Immature natural killer cell (primary cell): ENCODE measurements at regions not wholly inside any gene's neighbourhood (a gene's known extent, or its start where the extent isn't known, plus 50 kb on each side); places are given as distances from the start of the nearest gene placed in this dataset.
A peak's percentile ranks its signal among the peaks of the same experiment; 100 is the strongest.

ENCODE experiments used
- DNase-seq, 3 donors: peaks; one replicate each; pipeline ENCODE4 v3.0.0; 2022; ENCODE audit warnings: mixed read lengths in 1 of 3
- H3K27ac Mint-ChIP-seq, 6 donors: one replicate each; pipeline ENCODE4 v1.8.0; 2020; ENCODE audit warnings: mixed read lengths in 6 of 6, mild to moderate bottlenecking in 5 of 6, inconsistent platforms in 4 of 6, moderate library complexity in 3 of 6
- H3K27me3 Mint-ChIP-seq, 3 donors: one replicate each; pipeline ENCODE4 v1.8.0; 2020 to 2021; ENCODE audit warnings: low read depth in 3 of 3, mild to moderate bottlenecking in 3 of 3, mixed read lengths in 3 of 3, moderate library complexity in 3 of 3, inconsistent platforms in 1 of 3
- H3K36me3 Mint-ChIP-seq, 3 donors: one replicate each; pipeline ENCODE4 v1.8.0; 2020; ENCODE audit warnings: mixed read lengths in 3 of 3, inconsistent platforms in 2 of 3, mild to moderate bottlenecking in 2 of 3
- H3K4me1 Mint-ChIP-seq, 2 donors: one replicate each; pipeline ENCODE4 v1.8.0; 2020; ENCODE audit warnings: inconsistent platforms in 2 of 2, mild to moderate bottlenecking in 2 of 2, mixed read lengths in 2 of 2, moderate library complexity in 1 of 2
- H3K4me3 Mint-ChIP-seq, 5 donors: one replicate each; pipeline ENCODE4 v1.8.0; 2020; ENCODE audit warnings: mild to moderate bottlenecking in 5 of 5, mixed read lengths in 5 of 5, inconsistent platforms in 3 of 5, moderate library complexity in 3 of 5
- H3K9me3 Mint-ChIP-seq, 6 donors: one replicate each; pipeline ENCODE4 v1.8.0; 2020; ENCODE audit warnings: mild to moderate bottlenecking in 6 of 6, mixed read lengths in 6 of 6, inconsistent platforms in 4 of 6, moderate library complexity in 3 of 6

DNA sequence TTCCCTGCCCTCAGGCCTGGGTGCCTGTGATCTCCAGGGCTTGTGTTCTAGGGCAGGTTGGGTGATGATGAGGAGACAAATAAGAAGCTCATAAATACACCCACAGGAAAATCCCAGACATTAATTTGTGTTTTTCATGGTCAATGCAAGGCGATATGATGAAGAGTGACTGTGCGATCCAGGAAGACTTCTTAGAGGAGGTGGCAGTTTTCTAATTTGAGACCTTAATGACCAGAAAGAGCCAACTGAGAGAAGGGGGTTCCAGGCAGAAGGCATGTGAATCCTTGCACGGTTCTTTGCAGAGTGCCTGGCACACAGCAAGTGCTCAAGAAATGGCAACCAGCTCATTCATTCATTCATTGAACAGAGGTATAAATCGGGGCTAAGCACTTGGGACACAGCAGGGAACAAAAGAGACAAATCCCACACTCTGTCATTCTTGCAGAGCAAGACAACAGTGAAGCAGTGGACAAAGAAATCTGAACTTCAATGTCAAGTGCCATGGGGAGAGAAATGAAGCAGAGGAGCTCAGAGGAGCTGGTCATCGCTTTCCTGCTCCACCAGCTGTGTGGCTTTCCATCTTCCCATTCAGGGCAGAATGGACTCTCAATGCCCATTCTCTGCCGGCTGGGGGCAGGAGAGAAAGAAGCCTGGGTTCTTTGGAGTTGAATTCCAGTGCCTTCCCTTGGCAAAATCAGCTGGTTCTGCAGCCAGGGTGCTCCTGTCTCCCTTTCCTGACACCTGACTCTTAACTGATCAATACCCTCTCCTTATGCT is 128.3 kb downstream of the AACS start:
- no peak overlapping the region for H3K4me3 Mint-ChIP-seq
- no peak for DNase-seq
- peaks cover 2 to 41% (median 18%) of the 10 kb centered on the region in 3 donors for H3K27me3 Mint-ChIP-seq
- no peaks in the 10 kb centered on the region for H3K4me1 Mint-ChIP-seq
- no peak overlapping the region for H3K27ac Mint-ChIP-seq
- no peaks in the 10 kb centered on the region for H3K36me3 Mint-ChIP-seq
- H3K9me3 Mint-ChIP-seq = peaks cover 0 to 2% (median 0%) of the 10 kb centered on the region in 6 donors

DNA sequence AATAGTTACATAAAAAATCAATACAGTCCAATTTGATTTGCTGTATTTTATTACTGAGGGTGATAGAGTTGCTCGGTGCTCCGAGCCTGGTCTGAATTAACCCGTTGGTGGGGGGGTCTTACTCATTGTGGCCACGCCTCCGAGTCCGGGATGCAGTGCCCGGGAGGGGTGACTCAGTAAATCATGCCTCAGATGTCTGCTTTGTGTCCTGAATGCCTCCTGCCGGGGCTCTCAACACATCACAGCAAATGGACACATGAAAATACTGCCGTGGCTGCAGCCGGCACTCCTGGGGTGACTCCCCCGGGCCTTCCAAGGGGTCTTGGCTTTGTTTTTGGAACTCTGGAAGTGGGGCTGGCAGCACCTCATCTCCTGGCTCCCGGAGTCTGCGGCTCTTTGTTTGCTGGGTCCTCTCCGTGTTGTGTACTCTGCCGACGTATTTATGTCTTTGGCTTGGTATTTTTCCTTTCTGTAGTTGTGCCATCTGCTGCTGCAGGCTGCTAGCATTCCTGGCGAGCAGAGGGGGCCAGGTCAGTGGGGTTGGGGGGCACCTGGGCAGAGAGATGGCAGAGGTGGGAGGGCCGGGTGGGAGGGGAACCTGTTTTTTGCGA is 129.0 kb downstream of the AACS start:
- Mint-ChIP-seq H3K4me3 (no peak overlapping the region), H3K27ac (no peak overlapping the region), H3K27me3 (peaks cover 2 to 40% (median 11%) of the 10 kb centered on the region in 3 donors), H3K9me3 (peaks cover 0 to under 1% (median 0%) of the 10 kb centered on the region in 6 donors), H3K36me3 (no peaks in the 10 kb centered on the region), H3K4me1 (no peaks in the 10 kb centered on the region)
- DNase-seq = no peak

DNA sequence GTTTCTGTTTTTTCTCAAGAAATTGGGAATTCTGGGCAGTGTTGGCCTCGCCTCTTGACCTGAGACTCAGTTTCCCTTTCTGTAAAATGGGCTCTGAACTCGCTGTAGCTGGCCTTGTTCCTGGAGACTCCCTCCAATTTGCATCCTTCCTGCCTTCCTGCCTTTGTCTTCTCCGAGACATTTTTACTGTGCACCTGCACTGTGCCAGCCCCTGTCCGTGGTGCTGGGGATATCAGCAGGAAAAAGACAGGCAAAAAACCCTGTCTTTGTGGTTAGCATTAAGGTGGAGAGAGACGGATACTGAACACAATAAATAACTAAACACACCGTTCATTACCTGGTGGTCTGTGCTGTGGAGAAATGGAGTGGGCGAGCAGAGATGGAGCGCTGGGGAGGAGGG is 129.8 kb downstream of the AACS start:
- Mint-ChIP-seq H3K27me3 (peaks cover 0 to 34% (median 5%) of the 10 kb centered on the region in 3 donors), H3K4me3 (no peak overlapping the region), H3K9me3 (no peaks in the 10 kb centered on the region), H3K36me3 (no peaks in the 10 kb centered on the region), H3K27ac (no peak overlapping the region), H3K4me1 (no peaks in the 10 kb centered on the region)
- DNase-seq = no peak

DNA sequence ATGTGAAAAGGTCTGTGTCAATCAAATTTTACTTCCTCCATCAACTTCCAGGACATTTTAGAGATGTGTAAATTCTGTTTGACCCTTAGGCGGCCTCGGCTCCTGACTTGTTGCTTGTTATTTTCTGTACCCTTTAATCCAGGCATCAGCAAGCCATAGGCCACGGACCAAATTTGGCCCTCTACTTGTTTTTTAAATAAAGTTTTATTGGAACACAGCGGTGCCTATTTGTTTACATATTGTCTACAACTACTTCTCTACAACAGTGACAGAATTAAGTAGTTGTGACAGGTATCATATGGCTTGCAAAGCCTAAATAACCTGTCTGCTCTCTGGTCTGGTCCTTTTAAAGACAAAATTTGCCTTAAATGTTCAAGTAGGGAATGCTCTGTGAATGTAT is 132.1 kb downstream of the AACS start:
- H3K27ac Mint-ChIP-seq = no peak overlapping the region
- H3K36me3 Mint-ChIP-seq = no peaks in the 10 kb centered on the region
- no peaks in the 10 kb centered on the region for H3K9me3 Mint-ChIP-seq
- no peak overlapping the region for H3K4me3 Mint-ChIP-seq
- H3K27me3 Mint-ChIP-seq = peaks cover 0 to 32% (median 5%) of the 10 kb centered on the region in 3 donors
- no peaks in the 10 kb centered on the region for H3K4me1 Mint-ChIP-seq
- DNase-seq = no peak

DNA sequence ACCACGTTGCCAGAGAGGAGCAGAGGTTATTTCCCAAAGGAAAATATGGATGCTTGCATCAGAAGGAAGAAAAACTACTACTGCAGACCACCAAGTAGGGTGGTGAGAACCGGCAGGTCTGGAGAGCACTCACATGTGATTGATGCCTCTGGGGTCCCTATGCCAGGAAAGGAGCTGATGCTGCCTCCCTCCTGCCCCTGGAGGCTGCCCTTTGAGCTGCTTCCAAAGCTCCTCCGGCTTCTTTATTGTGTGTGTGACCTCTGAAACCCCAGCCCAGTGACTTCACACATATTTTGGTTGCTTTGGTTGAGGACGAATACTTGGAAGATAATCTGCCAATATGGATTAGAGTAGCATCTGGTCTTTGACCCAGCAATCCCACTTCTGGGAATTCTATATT is 133.4 kb downstream of the AACS start:
- Mint-ChIP-seq H3K36me3 (no peaks in the 10 kb centered on the region), H3K27ac (no peak overlapping the region), H3K4me3 (no peak overlapping the region), H3K27me3 (peaks cover 0 to 22% (median 3%) of the 10 kb centered on the region in 3 donors), H3K9me3 (no peaks in the 10 kb centered on the region), H3K4me1 (no peaks in the 10 kb centered on the region)
- DNase-seq = no peak

DNA sequence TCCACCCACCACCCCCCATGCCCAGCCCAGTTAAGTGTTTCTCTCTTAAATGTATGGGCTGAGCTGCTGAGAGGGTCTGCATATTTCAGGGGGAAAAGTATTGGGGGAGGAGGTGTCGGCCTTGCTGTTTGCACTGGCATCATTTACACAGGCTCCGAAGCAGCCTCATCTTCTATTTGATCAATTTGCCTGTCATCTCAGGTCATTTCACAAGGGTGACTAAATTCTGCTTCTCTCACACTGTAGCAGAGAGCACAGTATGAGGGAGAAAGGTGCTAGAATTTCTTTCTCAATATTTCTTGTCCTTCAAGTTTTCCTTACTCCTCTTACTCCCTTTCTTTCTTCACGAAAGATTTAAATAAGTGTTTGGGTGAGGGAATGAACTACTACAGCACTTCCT is 135.9 kb downstream of the AACS start:
- peaks cover 0 to 11% (median 2%) of the 10 kb centered on the region in 3 donors for H3K27me3 Mint-ChIP-seq
- H3K4me3 Mint-ChIP-seq = no peak overlapping the region
- no peaks in the 10 kb centered on the region for H3K36me3 Mint-ChIP-seq
- H3K9me3 Mint-ChIP-seq = no peaks in the 10 kb centered on the region
- no peaks in the 10 kb centered on the region for H3K4me1 Mint-ChIP-seq
- no peak overlapping the region for H3K27ac Mint-ChIP-seq
- no peak for DNase-seq

DNA sequence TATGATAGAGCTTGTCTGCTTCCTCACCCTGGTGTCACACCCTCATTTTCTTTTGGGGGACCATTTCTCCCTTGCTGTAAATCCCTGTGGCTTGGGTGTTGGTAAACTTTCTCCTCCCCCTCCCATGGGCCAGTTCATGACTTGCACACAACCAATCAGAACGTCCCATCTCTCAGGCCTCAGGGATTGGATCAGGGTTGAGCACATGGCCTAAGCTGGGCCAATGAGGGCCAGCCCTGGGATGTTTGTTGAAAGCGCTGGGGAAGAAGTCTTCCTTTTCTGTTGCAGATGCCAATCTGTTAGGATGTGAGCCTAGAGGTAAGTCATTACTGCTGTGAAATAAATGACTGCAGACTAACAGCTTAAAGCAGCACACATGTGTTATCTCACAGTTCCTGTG is 136.7 kb downstream of the AACS start:
- Mint-ChIP-seq H3K27me3 (peaks cover 0 to 9% (median 2%) of the 10 kb centered on the region in 3 donors), H3K4me1 (no peaks in the 10 kb centered on the region), H3K4me3 (no peak overlapping the region), H3K9me3 (no peaks in the 10 kb centered on the region), H3K27ac (no peak overlapping the region), H3K36me3 (no peaks in the 10 kb centered on the region)
- no peak for DNase-seq

DNA sequence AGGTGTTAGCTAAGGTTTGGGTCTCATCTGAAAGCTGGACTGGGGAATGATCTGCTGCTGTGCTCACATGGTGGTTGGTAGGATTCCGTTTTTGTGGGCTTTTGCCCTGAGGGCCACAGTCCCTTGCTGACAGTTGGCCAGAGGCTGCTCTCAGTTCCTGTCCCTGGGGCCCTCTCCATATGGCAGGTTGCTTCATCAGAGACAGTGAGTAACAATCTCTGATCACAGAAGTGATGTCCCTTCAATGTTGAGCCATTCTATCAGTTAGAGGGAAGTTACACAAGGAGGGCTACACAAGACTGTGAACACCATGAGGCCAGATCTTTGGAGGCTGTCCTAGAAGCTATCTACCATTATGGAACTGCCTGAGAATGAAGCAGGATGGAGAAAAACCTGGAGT is 137.2 kb downstream of the AACS start:
- H3K27ac Mint-ChIP-seq = no peak overlapping the region
- H3K27me3 Mint-ChIP-seq = peaks cover 0 to 9% (median 2%) of the 10 kb centered on the region in 3 donors
- no peaks in the 10 kb centered on the region for H3K4me1 Mint-ChIP-seq
- no peak for DNase-seq
- no peak overlapping the region for H3K4me3 Mint-ChIP-seq
- no peaks in the 10 kb centered on the region for H3K9me3 Mint-ChIP-seq
- no peaks in the 10 kb centered on the region for H3K36me3 Mint-ChIP-seq

DNA sequence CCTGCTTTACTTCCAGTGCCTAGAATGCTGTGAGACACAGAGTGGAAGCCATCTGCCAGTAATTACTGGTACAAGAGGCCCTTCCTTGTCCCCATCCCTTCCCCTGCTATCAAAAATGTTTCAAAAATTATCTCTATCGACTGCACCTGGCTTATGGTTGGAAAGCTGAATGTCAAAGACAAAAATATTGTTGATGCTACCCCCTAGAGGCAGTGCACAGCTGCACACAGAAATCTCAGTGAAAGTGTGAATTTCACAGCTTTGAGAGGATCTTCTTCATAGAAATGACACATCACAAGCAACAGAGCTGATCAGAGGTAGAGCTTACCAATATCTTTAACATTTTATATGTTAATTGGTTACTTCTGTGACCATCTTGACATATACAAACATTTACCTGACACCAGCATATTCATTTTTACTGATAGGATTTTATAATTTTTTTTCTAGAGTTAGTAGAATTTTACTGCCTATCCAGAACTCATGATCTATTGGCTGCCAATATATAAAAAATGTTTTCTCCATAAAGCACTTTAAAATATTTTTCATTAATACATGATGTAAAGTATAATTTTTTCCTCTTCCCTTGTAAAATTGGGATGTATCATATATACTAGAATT is 138.0 kb downstream of the AACS start:
- Mint-ChIP-seq H3K4me3 (no peak overlapping the region), H3K36me3 (no peaks in the 10 kb centered on the region), H3K27me3 (peaks cover 0 to 9% (median 1%) of the 10 kb centered on the region in 3 donors), H3K9me3 (no peaks in the 10 kb centered on the region), H3K27ac (no peak overlapping the region), H3K4me1 (no peaks in the 10 kb centered on the region)
- DNase-seq = no peak

DNA sequence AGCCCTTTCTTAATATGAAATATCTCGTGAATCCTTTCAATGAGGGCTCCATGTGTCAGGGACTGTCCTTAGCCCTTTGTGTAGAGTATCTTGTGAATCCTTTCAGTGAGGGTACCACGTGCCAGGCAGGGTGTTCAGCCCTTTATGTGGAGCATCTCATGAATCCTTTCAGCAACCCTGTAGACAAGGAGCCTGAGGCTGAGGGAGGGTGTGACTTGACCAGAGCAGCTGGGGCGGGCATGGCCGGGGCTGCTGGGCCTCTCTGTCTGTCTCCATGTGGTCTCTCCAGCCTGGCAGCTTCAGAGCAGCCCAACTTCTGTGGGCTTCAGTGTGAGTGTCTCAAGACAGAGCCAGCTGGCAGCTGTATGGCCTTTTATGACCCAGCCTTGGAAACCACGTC is 140.2 kb downstream of the AACS start:
- peaks cover 2 to 5% (median 3%) of the 10 kb centered on the region in 3 donors for H3K27me3 Mint-ChIP-seq
- no peaks in the 10 kb centered on the region for H3K4me1 Mint-ChIP-seq
- no peaks in the 10 kb centered on the region for H3K9me3 Mint-ChIP-seq
- no peak for DNase-seq
- H3K4me3 Mint-ChIP-seq = no peak overlapping the region
- no peaks in the 10 kb centered on the region for H3K36me3 Mint-ChIP-seq
- no peak overlapping the region for H3K27ac Mint-ChIP-seq

DNA sequence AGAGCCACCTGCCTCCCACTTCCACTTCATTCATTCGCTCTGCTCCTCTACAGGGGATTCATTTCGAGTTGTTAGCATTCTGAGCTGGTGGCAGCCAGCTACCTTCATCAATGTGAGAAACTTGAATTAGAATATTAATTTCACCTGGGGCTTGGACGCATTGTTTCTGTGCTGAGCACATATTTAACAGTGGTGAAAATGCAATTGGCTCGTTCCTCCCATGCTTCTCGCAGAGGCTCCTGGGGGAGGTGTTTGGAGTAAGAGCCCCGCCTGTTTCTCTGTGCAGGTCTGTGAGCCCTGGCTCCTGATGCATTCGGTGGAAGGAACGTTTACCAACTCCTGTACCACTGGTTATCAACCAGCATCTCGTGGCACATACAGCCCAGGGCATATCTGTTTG is 141.5 kb downstream of the AACS start:
- Mint-ChIP-seq H3K27ac (peak overlapping the region in 1 of 6 donors; percentile 56), H3K4me3 (no peak overlapping the region), H3K36me3 (no peaks in the 10 kb centered on the region), H3K4me1 (no peaks in the 10 kb centered on the region), H3K27me3 (peaks cover 2 to 3% (median 2%) of the 10 kb centered on the region in 3 donors), H3K9me3 (no peaks in the 10 kb centered on the region)
- no peak for DNase-seq

DNA sequence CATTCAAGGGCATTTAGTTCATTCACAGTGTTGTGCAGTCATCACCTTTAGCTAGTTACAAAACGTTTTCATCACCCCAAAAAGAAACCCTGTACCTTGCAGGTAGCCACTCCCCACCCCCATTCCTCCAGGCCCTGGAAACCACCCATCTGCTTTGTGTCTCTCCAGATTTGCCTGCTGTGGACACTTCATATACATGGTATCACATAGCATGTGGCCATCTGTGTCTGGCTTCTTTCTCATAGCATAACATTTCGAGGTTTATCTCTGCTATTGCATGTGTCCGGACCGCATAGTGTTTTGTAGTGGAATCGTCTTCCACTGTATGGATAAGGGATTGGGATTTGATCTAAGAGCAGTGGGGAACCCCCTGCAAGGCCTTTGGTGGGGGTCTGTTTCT is 143.1 kb downstream of the AACS start:
- H3K27ac Mint-ChIP-seq = no peak overlapping the region
- H3K9me3 Mint-ChIP-seq = peaks cover 0 to 2% (median 0%) of the 10 kb centered on the region in 6 donors
- no peak overlapping the region for H3K4me3 Mint-ChIP-seq
- peaks cover 2 to 4% (median 4%) of the 10 kb centered on the region in 3 donors for H3K27me3 Mint-ChIP-seq
- H3K36me3 Mint-ChIP-seq = no peaks in the 10 kb centered on the region
- H3K4me1 Mint-ChIP-seq = no peaks in the 10 kb centered on the region
- no peak for DNase-seq

DNA sequence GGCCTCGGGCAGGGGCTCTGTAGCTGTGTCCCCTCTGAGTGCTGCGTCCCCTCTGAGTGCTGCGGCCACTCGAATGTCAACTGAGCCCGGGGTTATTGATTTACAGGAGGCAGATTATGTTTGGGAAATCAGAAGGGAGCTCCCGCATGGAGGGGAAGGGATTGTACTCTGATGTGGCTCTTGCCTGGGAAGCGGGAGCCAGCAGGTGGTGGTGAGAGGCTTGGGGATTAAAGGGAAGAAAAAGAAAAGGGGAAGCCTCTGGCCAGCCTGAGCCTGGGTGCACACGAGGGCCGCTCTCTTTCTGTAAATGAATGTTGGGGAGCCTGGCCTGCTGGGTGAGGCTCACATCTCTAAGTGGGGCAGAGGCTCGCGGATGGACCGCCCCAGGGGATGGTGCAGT is 143.7 kb downstream of the AACS start:
- Mint-ChIP-seq H3K27me3 (peaks cover 2 to 7% (median 4%) of the 10 kb centered on the region in 3 donors), H3K4me3 (no peak overlapping the region)

DNA sequence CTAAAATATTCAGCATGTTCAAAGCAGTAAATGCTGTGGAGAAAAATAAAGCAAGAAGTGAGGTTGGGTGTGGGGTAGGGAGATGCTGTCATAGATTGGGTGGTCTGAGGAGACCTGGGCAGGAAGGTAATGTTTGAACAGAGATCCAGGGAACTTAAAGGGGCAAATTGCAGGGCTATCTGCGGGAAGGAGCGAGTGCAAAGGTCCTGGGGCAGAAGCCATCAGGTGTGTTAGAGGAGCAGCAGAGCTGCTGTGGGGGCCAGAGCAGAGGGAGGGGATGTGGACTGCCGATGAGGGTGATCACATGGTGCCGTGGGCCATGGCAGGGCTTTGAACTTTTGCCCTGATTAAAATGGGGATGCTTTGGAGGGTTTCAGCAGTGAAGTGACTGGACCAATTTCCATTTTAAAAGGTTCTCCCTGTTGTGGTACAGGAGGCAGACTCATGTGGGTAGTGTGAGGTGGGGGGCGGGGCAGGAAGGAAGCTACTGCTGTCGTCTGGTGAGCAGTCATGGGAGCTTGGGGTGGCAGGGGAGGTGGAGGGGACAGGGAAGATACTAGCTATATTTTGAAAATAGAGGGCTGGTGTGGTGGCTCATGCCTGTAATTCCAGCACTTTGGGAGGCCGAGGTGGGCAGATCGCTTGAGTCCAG is 145.0 kb downstream of the AACS start:
- Mint-ChIP-seq H3K27ac (no peak overlapping the region), H3K27me3 (peaks cover 2 to 7% (median 4%) of the 10 kb centered on the region in 3 donors), H3K4me3 (no peak overlapping the region), H3K9me3 (peaks cover 0 to 2% (median 0%) of the 10 kb centered on the region in 6 donors), H3K4me1 (no peaks in the 10 kb centered on the region), H3K36me3 (no peaks in the 10 kb centered on the region)
- no peak for DNase-seq

More for the DNA sequence above, 143.7 kb downstream of the AACS start:
- Mint-ChIP-seq H3K9me3 (peaks cover 0 to 2% (median 0%) of the 10 kb centered on the region in 6 donors), H3K36me3 (no peaks in the 10 kb centered on the region), H3K27ac (no peak overlapping the region), H3K4me1 (no peaks in the 10 kb centered on the region)
- DNase-seq = no peak
